Activated CD4-positive, alpha-beta memory T cell treated with anti-CD3 and anti-CD28 coated beads, Interleukin-2, amount 10 ng/mL, durations not matched to agents 7 days and 5 days (primary cell): ENCODE measurements at regions not wholly inside any gene's neighbourhood (a gene's known extent, or its start where the extent isn't known, plus 50 kb on each side); places are given as distances from the start of the nearest gene placed in this dataset.
"Not testable (repeated sequence)": the region's sequence is repeated elsewhere in the genome, so short reads cannot be mapped to it uniquely, and the experiment has no call there.

Source experiments
- CTCF ChIA-PET: fragments of 350-600 bp; sonication (Branson Sonifier 250); formaldehyde crosslinking; loops from one replicate; lab custom pipeline; 2021; ENCODE audit warnings: antibody characterized with exemption, inconsistent platforms; lab: Charles Lee
- POLR2A ChIA-PET: fragments of 350-600 bp; sonication (Branson Sonifier 250); formaldehyde crosslinking; loops from one replicate; lab custom pipeline; 2021; ENCODE audit warnings: antibody characterized with exemption; lab: Charles Lee
- DNase-seq: peaks from one replicate; pipeline ENCODE4 v3.0.0-alpha.2; 2020
- H3K27ac Mint-ChIP-seq: one replicate; pipeline ENCODE4 v1.8.0; 2021; ENCODE audit warnings: mild to moderate bottlenecking, mixed read lengths
- H3K27me3 Mint-ChIP-seq: one replicate; pipeline ENCODE4 v1.8.0; 2021; ENCODE audit warnings: mixed read lengths
- H3K36me3 Mint-ChIP-seq: one replicate; pipeline ENCODE4 v1.8.0; 2021; ENCODE audit warnings: low read depth, mixed read lengths
- H3K4me1 Mint-ChIP-seq: one replicate; pipeline ENCODE4 v1.8.0; 2021; ENCODE audit warnings: mixed read lengths
- H3K4me3 Mint-ChIP-seq: one replicate; pipeline ENCODE4 v1.8.0; 2021; ENCODE audit warnings: mild to moderate bottlenecking, mixed read lengths
- H3K9me3 Mint-ChIP-seq: one replicate; pipeline ENCODE4 v1.8.0; 2021; ENCODE audit warnings: mixed read lengths

DNA sequence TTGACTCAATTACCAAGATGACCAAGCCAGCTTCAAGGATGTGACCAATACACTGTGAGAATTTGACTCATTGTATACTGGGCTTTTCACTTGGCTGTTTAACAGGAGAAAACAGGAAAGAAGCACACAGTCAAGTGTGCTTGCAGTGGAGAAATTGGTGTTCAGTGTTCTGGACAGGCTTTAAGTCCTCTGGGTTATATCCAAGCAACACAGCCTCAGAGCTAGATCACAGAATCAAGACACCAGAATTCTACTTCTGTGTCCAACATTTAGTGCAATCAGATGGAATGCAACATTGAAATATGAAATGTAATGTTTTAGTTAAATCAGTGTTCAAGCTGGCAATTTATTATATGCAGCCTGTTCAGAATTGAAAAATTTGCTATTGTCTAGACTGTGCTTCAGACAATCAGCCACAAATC lies 694.4 kb downstream of the LTN1 start:
- Mint-ChIP-seq H3K27me3 (no peaks in the 10 kb centered on the region), H3K9me3 (no peaks in the 10 kb centered on the region), H3K27ac (no peak overlapping the region), H3K36me3 (no peaks in the 10 kb centered on the region), H3K4me3 (no peak overlapping the region), H3K4me1 (no peaks in the 10 kb centered on the region)
- ChIA-PET POLR2A (interaction anchor here (0.6 kb wide), 1 partner anchor 1482 kb away, joined by 3 read pairs; no protein-coding TSS in a partner anchor), CTCF (no interaction called here)
- no peak for DNase-seq

DNA sequence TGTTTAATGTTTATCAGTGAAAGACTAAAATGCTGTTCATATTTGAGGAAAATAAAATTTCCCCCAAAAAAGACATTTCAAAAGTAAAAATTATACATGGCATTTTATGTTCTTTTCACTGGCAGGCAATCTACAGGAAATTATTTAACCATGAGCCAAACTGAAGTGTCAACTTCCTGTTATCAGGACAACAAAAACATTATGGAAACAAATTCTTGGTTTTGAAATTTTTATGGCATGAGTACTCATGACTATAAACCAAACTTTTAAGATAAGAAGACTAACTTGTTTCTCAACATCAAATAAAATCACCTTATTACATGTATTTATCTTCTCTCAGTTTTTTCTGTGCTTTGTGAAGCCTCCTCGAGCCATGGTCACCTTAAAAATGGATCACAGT lies 698.6 kb downstream of the LTN1 start:
- H3K27ac Mint-ChIP-seq = no peak overlapping the region
- H3K4me3 Mint-ChIP-seq = no peak overlapping the region
- H3K27me3 Mint-ChIP-seq = no peaks in the 10 kb centered on the region
- peaks cover 5% of the 10 kb centered on the region for H3K9me3 Mint-ChIP-seq
- no peaks in the 10 kb centered on the region for H3K36me3 Mint-ChIP-seq
- ChIA-PET CTCF (no interaction called here), POLR2A (no interaction called here)
- H3K4me1 Mint-ChIP-seq = no peaks in the 10 kb centered on the region
- DNase-seq = no peak

DNA sequence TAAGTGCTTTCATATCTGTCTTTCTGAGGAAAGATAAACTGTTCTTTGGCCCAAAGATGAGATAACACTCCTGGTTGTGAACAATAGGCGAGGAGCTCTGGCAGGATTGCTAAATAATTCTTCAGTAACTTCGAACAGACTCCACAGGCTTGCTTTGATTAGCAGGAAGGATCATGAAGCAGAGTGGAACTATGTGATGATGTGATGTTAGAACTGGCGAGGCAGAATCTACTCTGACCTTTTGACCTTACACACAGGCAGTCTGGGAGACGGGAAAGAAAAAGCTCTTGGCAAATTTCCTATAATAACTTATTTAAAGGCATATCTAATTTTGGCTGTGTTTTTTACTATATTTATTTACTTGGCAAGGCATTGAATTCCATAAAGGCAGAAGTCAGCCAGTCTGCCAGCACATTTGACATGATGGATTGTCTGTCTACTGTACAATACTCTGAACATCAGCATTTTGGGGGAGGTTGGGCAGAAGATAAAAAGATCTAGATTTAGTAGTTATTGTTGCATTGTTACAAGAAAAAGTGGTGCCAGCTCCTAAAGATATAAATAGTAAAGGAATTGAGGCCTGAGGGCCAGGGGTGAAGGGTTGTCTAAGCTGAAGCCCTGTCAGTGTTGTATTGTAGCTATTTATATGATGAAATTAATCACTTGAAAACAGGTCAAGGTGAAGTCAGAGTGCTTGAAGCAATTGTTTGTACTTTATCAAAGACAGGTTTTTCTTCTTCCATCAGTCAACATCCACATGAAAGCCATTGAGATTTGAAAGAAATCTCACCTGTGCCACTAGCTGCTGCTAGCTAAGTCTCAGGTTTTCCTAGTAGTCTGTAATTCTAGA lies 708.8 kb downstream of the LTN1 start:
- Mint-ChIP-seq H3K27me3 (no peaks in the 10 kb centered on the region), H3K36me3 (no peaks in the 10 kb centered on the region), H3K9me3 (peaks cover 2% of the 10 kb centered on the region), H3K4me1 (no peaks in the 10 kb centered on the region), H3K4me3 (no peak overlapping the region), H3K27ac (no peak overlapping the region)
- POLR2A ChIA-PET = no interaction called here
- CTCF ChIA-PET = no interaction called here
- DNase-seq = no peak

DNA sequence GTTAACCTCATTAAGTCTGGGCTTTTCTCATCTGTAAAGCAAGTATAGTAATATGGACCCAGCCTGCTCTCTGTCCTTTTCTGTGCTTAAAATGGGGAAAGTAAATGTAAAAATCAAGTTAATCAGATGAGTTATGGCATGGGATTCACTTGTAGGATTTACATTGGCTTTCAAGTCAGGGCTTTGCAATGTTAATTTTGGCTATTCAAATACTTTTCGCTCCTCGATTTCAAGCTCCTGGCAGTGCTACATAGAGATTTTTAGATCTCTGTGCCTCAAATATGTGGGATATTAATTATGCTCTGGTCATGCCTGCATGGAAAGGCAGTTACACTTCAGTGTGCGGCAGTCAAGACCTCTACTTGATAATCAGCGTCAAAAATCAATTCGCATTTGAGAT lies 709.8 kb downstream of the LTN1 start:
- Mint-ChIP-seq H3K9me3 (peaks cover 2% of the 10 kb centered on the region), H3K36me3 (no peaks in the 10 kb centered on the region), H3K27ac (no peak overlapping the region), H3K4me1 (no peaks in the 10 kb centered on the region), H3K27me3 (no peaks in the 10 kb centered on the region), H3K4me3 (no peak overlapping the region)
- CTCF ChIA-PET = no interaction called here
- no peak for DNase-seq
- POLR2A ChIA-PET = no interaction called here

DNA sequence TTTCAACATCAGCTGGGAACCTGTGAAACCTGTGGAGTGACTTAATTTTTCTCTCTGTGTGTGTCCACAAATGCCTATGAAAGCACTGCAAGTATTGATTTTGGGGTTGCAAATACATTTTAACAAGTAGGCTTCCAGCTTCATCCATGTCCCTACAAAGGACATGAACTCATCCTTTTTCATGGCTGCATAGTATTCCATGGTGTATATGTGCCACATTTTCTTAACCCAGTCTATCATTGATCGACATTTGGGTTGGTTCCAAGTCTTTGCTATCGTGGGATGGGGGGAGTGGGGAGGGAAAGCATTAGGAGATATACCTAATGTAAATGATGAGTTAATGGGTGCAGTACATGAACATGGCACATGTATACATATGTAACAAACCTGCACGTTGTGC lies 711.3 kb downstream of the LTN1 start:
- H3K4me3 Mint-ChIP-seq, CTCF ChIA-PET, H3K4me1 Mint-ChIP-seq, DNase-seq, POLR2A ChIA-PET, H3K36me3 Mint-ChIP-seq, H3K27me3 Mint-ChIP-seq, H3K27ac Mint-ChIP-seq, H3K9me3 Mint-ChIP-seq: not testable (repeated sequence)

DNA sequence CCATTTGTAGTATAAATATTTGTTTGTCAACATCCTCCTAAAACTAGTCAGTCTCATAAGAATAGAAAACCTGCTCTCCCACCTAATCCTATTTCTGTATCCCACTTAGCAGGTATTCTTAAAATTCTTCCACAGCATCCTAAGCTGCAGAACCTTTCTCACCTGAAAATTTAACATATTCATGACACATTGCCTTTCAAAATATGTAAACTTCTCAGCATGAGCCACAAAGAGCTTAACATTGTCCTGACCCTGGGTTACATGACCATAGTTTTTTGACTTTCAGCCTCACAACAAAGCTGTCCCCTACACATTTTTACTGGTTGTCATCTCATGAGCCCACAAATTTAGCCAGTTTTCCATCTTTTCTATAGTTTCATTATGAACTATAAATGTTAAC lies 712.1 kb downstream of the LTN1 start:
- no peak for DNase-seq
- no peaks in the 10 kb centered on the region for H3K36me3 Mint-ChIP-seq
- no peak overlapping the region for H3K4me3 Mint-ChIP-seq
- H3K27me3 Mint-ChIP-seq = no peaks in the 10 kb centered on the region
- ChIA-PET CTCF (no interaction called here), POLR2A (no interaction called here)
- no peak overlapping the region for H3K27ac Mint-ChIP-seq
- peaks cover 2% of the 10 kb centered on the region for H3K9me3 Mint-ChIP-seq
- no peaks in the 10 kb centered on the region for H3K4me1 Mint-ChIP-seq

DNA sequence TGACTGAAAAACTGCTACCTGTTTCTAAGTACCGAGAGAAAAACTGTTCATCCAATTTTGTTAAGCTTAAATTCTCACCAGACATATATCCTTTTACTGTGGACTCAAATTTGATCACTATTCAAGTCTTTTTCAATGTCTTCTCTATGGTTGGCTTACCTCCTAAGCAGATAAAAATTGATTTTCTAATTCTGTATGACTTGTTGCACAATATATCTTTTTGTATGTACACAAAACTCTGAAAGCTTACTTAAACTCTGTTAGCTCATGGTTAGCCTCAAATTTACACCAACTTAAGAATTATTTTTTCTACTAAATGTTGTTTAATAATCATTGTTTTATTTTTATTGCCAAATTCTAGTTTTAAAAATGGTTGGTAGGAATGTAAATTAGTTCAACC lies 715.4 kb downstream of the LTN1 start:
- CTCF ChIA-PET = no interaction called here
- Mint-ChIP-seq H3K36me3 (no peaks in the 10 kb centered on the region), H3K4me3 (no peak overlapping the region), H3K9me3 (peaks cover 2% of the 10 kb centered on the region), H3K27ac (no peak overlapping the region), H3K4me1 (no peaks in the 10 kb centered on the region), H3K27me3 (no peaks in the 10 kb centered on the region)
- POLR2A ChIA-PET = no interaction called here
- DNase-seq = no peak

DNA sequence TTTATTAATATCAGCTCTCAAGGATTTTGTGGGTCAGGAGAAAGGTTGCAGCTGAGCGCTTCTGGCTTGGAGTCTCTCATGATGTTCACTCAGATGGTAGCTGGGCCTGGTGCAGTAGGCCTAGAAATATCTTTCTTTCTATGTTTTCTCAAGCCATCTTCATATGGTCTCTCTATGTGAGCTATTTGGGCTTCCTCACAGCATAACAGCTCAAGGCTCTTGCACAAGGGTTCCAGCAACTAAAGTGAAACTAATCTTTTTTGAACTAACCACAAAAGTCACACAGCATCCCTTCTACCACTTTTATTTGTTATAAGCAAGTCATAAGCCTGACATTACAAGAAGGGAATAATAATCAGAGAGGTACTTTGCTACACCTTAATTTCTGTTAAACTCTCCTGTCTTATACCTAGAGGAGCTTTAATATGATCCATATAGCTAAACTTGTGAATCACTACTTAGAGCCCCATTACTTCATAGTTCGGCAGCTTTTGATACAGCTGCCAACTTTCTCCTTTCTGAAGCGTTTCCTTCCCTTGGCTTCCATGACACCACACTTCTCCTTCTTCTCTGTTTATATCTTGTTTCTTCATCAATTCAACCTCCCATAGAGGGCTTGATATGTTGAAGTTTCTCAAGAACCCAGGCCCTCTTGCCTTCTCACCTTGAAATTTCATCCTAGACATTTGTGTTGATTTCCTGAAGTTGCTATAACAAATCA lies 720.2 kb downstream of the LTN1 start:
- H3K9me3 Mint-ChIP-seq = peaks cover 2% of the 10 kb centered on the region
- CTCF ChIA-PET = no interaction called here
- no peak for DNase-seq
- no peaks in the 10 kb centered on the region for H3K36me3 Mint-ChIP-seq
- H3K27ac Mint-ChIP-seq = no peak overlapping the region
- no peaks in the 10 kb centered on the region for H3K4me1 Mint-ChIP-seq
- H3K4me3 Mint-ChIP-seq = no peak overlapping the region
- no peaks in the 10 kb centered on the region for H3K27me3 Mint-ChIP-seq
- POLR2A ChIA-PET = no interaction called here

DNA sequence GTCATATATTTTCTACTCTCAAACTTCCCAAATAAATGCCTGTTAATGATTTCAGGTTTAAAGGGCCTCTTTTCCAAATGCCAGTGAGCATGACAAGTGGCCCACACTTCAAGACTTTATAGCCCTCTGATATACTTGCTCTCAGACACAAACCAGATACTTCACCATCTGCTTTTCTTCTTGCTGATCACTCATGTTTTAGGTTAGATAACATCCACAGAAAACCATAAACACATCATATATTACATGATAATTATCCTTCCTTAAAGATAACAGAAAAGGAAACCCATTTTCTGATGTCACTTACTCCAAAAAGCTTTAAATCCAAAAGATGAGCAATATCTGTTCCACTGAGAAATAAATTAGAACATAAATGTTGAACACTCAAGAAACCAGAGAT lies 723.5 kb downstream of the LTN1 start:
- Mint-ChIP-seq H3K9me3 (peaks cover 2% of the 10 kb centered on the region), H3K4me1 (no peaks in the 10 kb centered on the region), H3K27me3 (no peaks in the 10 kb centered on the region), H3K4me3 (no peak overlapping the region), H3K27ac (no peak overlapping the region), H3K36me3 (no peaks in the 10 kb centered on the region)
- no peak for DNase-seq
- ChIA-PET POLR2A (no interaction called here), CTCF (no interaction called here)

DNA sequence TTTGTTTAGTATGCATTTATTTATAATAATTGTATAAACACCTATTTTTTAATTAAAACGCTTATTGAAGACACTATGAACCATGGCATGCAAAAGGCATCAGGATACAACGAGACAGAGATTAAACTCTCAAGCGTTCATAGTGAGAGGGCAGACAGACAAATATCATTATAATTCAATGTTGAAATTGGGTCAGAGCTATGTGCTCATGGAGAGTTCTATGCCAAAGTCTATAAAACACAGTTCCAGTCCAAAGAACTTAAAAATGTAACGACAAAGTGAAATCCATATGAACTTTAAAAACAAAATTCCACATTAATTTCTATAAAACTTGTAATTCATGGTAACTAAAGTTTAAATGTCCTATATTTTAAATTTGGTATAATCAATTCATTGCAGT lies 724.0 kb downstream of the LTN1 start:
- H3K36me3 Mint-ChIP-seq = no peaks in the 10 kb centered on the region
- CTCF ChIA-PET = no interaction called here
- H3K27ac Mint-ChIP-seq = no peak overlapping the region
- H3K27me3 Mint-ChIP-seq = no peaks in the 10 kb centered on the region
- no peak for DNase-seq
- no peaks in the 10 kb centered on the region for H3K4me1 Mint-ChIP-seq
- peaks cover 2% of the 10 kb centered on the region for H3K9me3 Mint-ChIP-seq
- H3K4me3 Mint-ChIP-seq = no peak overlapping the region
- POLR2A ChIA-PET = no interaction called here

DNA sequence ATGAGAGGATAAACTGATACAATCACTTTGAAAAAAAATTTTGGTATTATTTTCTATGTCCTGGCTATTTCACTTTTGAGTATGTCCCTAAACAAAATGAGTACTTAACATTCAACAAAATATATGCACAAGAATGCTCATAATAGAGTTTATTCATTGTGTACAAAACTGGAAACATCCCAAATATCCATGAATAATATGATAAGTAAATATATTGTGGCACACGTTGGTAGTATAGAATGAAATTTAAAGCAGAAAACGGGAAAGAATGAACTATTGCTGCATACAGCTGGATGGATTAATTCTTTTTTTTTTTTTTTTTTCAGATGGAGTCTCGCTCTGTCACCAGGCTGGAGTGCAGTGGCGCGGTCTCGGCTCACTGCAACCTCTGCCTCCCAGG lies 725.2 kb downstream of the LTN1 start:
- Mint-ChIP-seq H3K4me3 (no peak overlapping the region), H3K27me3 (no peaks in the 10 kb centered on the region), H3K36me3 (no peaks in the 10 kb centered on the region), H3K4me1 (no peaks in the 10 kb centered on the region), H3K9me3 (peaks cover 2% of the 10 kb centered on the region), H3K27ac (no peak overlapping the region)
- ChIA-PET CTCF (no interaction called here), POLR2A (no interaction called here)
- no peak for DNase-seq

DNA sequence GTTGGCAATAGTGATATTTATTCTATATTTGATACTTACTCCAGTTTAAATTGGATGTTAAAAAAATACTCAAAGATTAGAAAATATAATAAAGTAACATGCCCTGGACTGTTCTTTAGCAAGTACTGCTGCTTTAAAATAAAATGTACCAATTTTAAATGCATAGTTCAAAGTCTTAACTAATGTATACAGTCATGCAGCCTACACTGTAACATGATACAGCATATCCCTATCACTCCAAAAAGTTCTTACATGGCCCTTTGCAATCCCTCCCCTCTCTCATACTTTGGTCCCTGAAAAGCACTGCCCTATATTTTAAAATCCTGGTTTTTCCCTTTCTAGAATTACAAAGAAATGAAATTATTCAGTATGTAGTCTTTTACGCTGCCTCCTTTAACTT lies 726.6 kb downstream of the LTN1 start:
- ChIA-PET POLR2A (no interaction called here), CTCF (no interaction called here)
- H3K9me3 Mint-ChIP-seq = peaks cover 2% of the 10 kb centered on the region
- no peak for DNase-seq
- no peaks in the 10 kb centered on the region for H3K4me1 Mint-ChIP-seq
- no peak overlapping the region for H3K27ac Mint-ChIP-seq
- H3K4me3 Mint-ChIP-seq = no peak overlapping the region
- H3K27me3 Mint-ChIP-seq = no peaks in the 10 kb centered on the region
- H3K36me3 Mint-ChIP-seq = no peaks in the 10 kb centered on the region

DNA sequence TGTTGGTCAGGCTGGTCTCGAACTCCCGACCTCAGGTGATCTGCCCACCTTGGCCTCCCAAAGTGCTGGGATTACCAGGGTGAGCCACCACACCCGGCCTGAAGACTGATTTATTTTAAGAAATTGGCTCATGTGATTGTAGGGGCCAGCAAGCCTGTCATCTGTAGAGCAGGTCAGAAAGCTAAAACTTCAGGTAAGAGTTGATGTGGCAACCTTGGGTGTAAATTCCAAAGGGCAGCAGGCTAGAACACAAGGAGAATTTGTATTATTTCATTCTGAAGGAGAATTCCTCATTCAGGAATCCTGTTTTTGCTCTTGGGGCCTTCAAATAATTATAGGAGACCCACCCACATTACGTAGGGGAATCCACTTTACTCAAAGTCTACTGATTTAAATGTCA lies 728.7 kb downstream of the LTN1 start:
- CTCF ChIA-PET = no interaction called here
- POLR2A ChIA-PET = no interaction called here
- DNase-seq = no peak
- no peaks in the 10 kb centered on the region for H3K4me1 Mint-ChIP-seq
- no peaks in the 10 kb centered on the region for H3K27me3 Mint-ChIP-seq
- no peaks in the 10 kb centered on the region for H3K36me3 Mint-ChIP-seq
- H3K4me3 Mint-ChIP-seq = no peak overlapping the region
- no peak overlapping the region for H3K27ac Mint-ChIP-seq
- no peaks in the 10 kb centered on the region for H3K9me3 Mint-ChIP-seq

DNA sequence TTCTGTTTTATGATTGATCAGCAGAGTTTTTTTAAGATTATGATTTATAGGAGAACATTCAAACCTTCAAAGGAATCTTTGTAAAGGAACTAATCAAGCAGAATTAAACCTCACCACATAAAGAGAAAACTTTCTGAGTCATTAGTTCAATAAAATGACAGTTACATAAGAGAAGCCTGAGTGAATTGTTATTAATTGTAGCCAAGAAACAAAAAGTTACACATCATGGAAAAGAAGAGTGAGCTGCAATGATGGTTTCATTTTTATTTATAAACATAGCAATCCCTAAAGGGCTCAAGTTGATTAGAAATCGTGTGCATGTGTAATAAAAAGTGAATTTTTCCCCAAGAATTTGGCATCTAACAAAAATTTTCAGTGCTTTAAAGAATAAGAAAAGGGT lies 731.4 kb downstream of the LTN1 start:
- Mint-ChIP-seq H3K4me3 (no peak overlapping the region), H3K27me3 (no peaks in the 10 kb centered on the region), H3K27ac (no peak overlapping the region), H3K36me3 (no peaks in the 10 kb centered on the region), H3K4me1 (no peaks in the 10 kb centered on the region), H3K9me3 (no peaks in the 10 kb centered on the region)
- ChIA-PET CTCF (no interaction called here), POLR2A (no interaction called here)
- DNase-seq = no peak
